Stimulated activated CD4-positive, alpha-beta T cell treated with anti-CD3 and anti-CD28 coated beads, Interleukin-1b, Interleukin-23, amount 100 ng/mL, for 1 hour (primary cell): ENCODE measurements at regions not wholly inside any gene's neighbourhood (a gene's known extent, or its start where the extent isn't known, plus 50 kb on each side); places are given as distances from the start of the nearest gene placed in this dataset.

Experiments used
- DNase-seq, 2 donors: peaks; one replicate each; pipeline ENCODE4 v3.0.0-alpha.2; 2020; ENCODE audit warnings: low read depth in 2 of 2

- DNase-seq, result no peak
Measured at GRCh38 chr2:82508702-82509101, 1950.4 kb downstream of the SUCLG1 start.

DNA sequence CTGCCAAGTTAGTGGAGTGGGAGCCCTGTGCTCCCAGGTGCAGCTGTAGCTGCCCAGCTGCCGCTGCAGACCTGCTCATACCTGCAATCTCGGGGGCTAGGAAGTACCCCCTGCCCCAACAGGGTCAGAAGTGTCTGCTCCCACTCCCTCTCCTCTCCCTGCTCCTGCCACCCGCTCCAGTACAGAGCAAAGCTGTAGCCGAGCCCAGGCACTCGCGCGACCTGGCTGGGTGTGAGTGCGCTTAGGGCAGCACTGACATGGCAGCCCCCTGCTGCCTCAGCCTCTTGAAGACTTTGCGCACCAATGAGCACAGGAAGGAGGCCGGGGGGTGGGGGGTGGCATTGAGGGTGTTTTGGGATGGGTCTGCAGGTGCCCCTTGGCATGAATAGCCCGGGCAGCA is 1951.4 kb downstream of the SUCLG1 start:
- DNase-seq, result no peak

GRCh38 chr2:82501217-82501616 is 1957.9 kb downstream of the SUCLG1 start:
- DNase-seq, result no peak

DNA sequence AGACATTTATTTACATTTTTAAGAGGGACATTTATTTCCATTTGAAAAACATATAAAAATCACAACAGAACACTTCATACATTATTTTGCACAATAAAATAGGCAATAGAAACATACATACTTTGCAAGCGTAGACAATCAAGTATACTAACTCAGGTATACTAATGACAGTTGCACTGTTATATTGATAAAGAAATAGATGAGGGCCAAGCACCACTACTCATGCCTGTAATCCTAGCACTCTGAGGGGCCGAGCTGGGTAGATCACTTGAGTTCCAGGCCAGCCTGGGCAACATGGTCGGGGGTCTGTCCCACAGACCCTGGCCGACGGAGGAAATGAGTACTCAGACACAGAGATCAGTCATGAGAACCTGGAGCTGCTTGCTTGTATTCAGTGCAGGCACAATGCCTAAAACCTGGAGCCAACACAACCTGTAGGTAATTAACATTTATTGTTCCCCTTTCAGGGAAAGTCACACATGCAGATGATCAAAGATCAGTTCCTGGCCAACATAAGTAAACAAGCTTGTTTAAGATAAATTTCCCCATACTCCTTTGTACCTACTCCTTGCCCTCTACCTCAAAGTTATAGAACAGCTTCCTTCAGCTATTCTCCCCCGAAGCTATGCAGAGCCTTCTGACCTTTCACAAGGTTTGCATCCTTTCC is 1960.2 kb downstream of the SUCLG1 start:
- no peak for DNase-seq

DNA sequence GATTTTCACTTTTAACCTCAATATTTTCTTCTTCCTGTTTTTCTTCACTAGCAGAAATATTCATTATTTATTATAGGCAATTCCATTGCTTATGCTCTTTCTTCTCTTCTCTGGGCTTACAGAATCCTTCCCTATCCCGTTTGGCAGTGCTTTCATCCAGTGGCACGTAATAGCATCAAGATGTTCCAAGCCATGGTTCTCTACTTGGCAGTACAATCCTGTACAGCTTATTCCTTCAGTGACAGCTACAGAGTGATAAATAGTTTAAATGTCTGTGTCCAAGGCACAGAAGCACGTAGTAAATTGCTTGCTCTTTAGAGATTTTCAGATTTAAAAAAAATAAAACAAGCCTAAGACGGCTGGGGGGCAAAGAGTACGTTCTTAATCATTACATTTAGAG is 1964.3 kb downstream of the SUCLG1 start:
- DNase-seq, result no peak

- DNase-seq, result no peak
Measured at GRCh38 chr2:82491591-82491990, 1967.5 kb downstream of the SUCLG1 start.

DNA sequence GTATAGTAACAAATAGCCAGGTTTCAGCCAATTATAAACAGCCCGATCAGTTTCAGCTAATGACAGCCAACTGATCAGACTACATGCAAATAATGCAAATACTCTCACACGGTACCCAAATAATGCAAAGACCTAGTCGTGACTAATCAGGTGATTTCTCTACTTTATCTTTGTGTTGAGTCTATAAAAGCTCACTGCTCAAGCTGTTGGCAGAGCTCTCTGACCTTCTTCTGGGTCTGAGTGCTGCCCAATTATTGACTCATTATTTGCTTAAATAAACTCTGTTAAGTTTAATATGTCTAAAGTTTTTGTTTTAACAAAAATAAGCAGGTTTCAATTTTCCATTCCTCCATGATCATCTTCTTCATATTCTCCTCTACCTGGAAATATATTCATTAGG is 1971.7 kb downstream of the SUCLG1 start:
- DNase-seq, result no peak

DNA sequence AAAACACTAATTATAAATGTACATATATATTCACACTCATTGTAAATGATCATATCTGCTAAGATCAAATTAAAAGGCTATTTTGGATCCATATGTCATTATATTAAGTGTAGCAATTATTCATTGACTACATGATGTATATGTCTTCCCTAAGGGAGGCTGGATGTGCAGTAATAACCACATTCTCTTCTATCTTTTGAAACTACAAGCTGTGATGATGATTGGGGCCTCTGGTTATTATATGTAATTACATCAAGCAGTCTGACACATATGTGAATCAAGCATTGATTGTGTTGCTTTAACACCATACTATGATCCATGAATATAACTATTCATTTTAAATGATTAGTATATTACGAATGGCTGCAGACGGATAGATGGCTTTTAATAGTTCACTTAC is 1973.4 kb downstream of the SUCLG1 start:
- DNase-seq, result no peak

- no peak for DNase-seq
Measured at GRCh38 chr2:82481207-82481606, 1977.9 kb downstream of the SUCLG1 start.

DNA sequence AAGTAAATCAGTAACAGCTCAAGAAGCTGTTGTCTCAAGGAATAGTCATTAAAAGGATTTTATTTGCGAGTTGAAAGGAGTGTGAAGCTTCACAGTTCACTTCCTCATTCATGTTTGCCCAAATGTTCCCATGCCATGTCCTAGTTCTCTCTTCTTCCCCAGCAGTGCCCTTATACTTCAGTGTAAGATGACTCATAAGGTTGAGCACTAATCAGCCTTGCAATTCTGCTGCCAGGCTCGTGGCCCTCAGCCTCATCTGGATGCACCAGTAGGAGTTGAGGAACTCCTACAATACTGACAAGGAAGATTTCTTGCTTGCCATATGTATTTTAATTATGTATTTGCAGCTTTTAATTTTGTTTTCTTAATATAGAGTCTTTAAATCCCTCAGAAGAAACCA is 1980.4 kb downstream of the SUCLG1 start:
- DNase-seq, result no peak

DNA sequence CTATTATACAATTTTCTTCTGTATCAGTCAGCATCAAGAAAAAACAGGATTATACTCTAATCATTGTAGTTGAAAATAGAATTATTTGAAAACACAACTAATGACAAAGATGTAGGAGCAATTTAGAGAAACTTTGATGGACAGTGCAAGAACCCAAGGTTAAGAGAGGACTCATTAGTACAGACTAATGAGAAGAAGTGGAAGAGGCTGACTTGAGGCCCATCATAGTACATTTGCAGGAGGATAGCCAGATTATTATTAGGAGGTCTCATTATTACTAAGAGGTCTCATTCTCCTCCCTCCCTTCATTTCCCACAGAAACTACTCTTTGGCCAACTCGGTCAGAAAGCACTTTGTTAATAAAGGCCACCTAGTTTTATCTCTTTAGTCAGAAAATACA is 1983.0 kb downstream of the SUCLG1 start:
- no peak for DNase-seq

GRCh38 chr2:82428251-82428650 is 2030.8 kb downstream of the SUCLG1 start:
- no peak for DNase-seq

DNA sequence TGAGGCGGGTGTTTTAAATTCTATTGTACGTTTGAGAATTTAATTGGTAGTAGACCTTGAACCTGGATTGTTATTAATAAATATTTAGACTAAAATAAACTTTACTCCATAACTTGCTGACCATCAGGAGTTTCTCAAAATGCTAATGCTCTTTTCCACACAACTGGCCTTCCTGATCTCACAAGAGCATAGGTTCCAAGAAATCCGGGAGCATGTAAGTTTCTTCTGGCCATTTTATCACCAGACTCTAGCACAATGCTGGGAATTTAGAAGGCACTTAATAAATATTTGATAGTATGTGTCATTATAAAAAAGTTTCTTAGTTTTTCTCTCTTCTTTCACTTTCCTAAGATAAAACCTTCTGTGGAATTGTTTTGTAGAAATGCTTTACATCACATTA is 2047.1 kb downstream of the SUCLG1 start:
- no peak for DNase-seq

GRCh38 chr2:82411071-82411470 is 2048.0 kb downstream of the SUCLG1 start:
- DNase-seq, result no peak

- DNase-seq, result no peak
Measured at GRCh38 chr2:82395531-82395930, 2063.5 kb downstream of the SUCLG1 start.

- DNase-seq, result no peak
Measured at GRCh38 chr2:82391386-82391785, 2067.7 kb downstream of the SUCLG1 start.

- no peak for DNase-seq
Measured at GRCh38 chr2:82355622-82356021, 2051.1 kb upstream of the LRRTM1 start.

- DNase-seq, result no peak
Measured at GRCh38 chr2:82345910-82346309, 2041.4 kb upstream of the LRRTM1 start.

DNA sequence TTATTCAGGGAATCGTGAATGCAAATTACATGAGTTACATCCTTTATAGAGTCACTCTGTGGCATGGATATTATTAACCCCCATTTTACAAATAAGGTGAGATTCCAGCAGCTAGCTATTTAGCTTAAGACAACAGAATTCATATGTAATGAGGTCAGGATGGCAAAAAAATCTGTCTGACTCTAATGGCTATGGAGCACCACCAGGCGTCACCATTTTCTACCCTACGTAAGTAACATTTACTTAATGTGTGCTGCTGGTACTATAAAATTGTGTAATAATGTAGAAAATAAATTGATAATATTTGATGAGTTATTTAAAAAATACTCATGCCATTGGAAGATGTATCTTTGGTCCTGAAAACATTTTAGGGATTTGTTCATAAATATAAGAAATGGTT is 2040.1 kb upstream of the LRRTM1 start:
- DNase-seq, result no peak

DNA sequence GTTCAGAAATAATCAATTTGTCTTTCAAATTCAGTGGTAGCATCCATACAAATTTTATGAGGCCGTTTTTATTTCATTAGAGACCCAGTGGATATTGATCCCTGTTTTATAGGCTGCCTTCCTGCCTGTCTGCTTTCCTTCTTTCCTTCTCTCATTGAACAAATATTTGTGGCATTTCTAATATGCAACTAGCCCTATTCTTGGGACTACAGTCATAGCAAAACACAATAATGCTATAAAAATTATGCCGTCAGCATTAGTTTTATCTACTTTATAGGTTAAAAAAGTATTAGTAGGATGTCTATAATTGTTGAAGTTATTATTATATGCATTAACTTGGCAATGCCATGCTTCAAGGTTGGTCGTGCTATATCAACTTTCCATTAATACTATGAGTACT is 2037.8 kb upstream of the LRRTM1 start:
- DNase-seq, result no peak

- no peak for DNase-seq
Measured at GRCh38 chr2:82340578-82341053, 2036.1 kb upstream of the LRRTM1 start.

DNA sequence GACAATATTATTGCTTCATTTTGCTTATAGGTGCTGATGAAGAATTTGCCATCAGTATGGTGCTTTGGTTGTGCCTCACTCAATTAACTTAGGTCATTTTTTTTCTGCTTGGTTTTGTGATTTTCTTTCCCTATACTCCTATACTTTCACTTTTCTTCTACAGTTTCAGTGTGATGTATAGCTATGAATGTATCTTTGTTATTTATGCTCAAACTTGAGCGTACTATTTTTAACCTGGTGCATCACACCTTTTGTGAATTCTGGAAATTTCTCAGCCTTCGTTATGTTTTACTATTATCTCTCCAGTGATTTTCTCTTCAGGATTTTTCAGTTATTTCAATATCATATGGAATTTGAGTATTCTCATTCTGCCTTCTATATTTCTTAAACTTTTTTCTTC is 2035.3 kb upstream of the LRRTM1 start:
- no peak for DNase-seq

DNA sequence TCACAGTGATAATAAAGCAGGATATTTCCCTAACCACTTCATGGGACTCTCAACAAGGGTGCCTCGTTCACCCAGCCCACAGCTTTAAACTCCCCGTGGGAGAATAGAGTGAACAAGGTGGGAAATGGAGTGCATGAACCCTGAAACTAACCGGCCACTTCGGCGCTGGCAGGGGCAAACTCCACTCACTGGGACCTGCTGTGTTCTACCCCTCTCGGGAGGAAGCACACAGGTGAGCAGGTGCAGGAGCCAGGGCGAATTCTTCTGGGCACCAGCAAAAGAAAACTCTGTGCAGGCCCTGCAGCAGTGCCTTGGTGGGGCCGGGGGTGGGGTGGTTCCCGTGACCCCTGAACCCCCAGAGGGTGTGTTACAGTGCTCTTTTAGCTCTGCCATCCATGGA is 2029.1 kb upstream of the LRRTM1 start:
- DNase-seq, result no peak

DNA sequence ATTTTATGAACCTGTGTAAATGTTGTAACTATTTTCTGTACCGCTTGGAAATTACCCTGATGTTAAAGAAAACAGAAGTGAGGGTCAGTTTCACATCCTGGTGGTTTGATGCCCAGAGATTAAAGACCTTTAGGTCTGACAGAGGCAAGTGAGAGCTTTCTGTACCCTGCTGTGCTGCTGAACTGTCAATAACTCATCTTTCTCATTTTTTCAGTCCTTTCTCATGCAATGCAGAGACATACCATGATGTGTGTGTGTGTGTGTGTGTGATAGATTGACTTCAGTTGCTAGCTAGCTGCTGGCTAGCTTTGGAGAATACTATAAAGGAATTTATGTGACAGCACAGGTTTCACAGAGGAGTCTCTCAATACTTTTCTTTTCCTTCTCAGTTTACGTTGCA is 2025.6 kb upstream of the LRRTM1 start:
- DNase-seq, result no peak
